RWPE2 (cell line): ENCODE measurements at regions not wholly inside any gene's neighbourhood (a gene's known extent, or its start where the extent isn't known, plus 50 kb on each side); places are given as distances from the start of the nearest gene placed in this dataset.
A peak's percentile ranks its signal among the peaks of the same experiment; 100 is the strongest.

Experiments
- ATAC-seq: fragments of 200-7000 bp; cut with Tn5 transposase; 3 replicates; pipeline ENCODE4 v1.9.1; 2021; ENCODE audit warnings: low read depth
- DNase-seq: peaks from one replicate; pipeline ENCODE4 v3.0.0-alpha.2; 2020; ENCODE audit warnings: low spot score
- H3K27ac ChIP-seq: fragments of 450-650 bp; 2 replicates; pipeline ENCODE4 v1.5.1; 2017; ENCODE audit warnings: mild to moderate bottlenecking; ENCODE audit not compliant: poor library complexity, severe bottlenecking
- H3K27me3 ChIP-seq: fragments of 250-450 bp; sonication (Bioruptor Pico); 2 replicates; pipeline ENCODE4 v1.5.1; 2021; ENCODE audit warnings: mild to moderate bottlenecking, moderate library complexity; ENCODE audit not compliant: insufficient read depth, poor library complexity, severe bottlenecking
- H3K36me3 ChIP-seq: fragments of 250-450 bp; sonication (Bioruptor Pico); 2 replicates; pipeline ENCODE4 v1.5.1; 2020; ENCODE audit warnings: low read depth, mild to moderate bottlenecking, moderate library complexity
- H3K4me1 ChIP-seq: fragments of 250-450 bp; sonication (Bioruptor Pico); 2 replicates; pipeline ENCODE4 v1.5.1; 2021; ENCODE audit warnings: mild to moderate bottlenecking, moderate library complexity; ENCODE audit not compliant: insufficient read depth, poor library complexity, severe bottlenecking
- H3K4me3 ChIP-seq: fragments of 250-450 bp; sonication (Bioruptor Pico); 2 replicates; pipeline ENCODE4 v1.5.1; 2021; ENCODE audit warnings: mild to moderate bottlenecking, moderate library complexity; ENCODE audit not compliant: severe bottlenecking
- H3K9me3 ChIP-seq: fragments of 250-450 bp; sonication (Bioruptor Pico); 2 replicates; pipeline ENCODE4 v1.5.1; 2021; ENCODE audit warnings: mild to moderate bottlenecking, moderate library complexity; ENCODE audit not compliant: severe bottlenecking
- CTCF ChIP-seq: fragments of 450-650 bp; IDR thresholded peaks from one replicate; pipeline ENCODE4 v1.5.1; 2017; ENCODE audit warnings: mild to moderate bottlenecking, moderate library complexity; ENCODE audit not compliant: poor library complexity, severe bottlenecking

DNA sequence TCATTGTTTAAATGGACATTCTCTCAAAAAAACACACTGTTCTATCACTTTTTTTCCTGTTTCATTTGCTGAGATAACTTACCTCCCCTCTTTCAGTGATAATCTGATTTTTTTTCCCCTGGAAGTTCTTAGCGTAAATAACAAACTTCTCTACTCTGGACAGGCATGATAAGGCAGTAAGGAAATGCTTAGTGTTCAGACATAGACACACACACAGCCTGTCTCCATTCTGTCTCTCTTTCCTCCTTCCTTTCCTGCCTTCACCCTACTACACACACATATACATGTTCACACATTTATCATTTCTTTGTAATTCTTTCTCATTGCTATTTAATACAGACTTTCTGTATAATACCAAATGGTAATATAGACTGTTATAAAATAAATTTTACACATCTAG, 470.8 kb upstream of the ROBO1 start:
- H3K27ac ChIP-seq: no peak overlapping the region
- H3K4me3 ChIP-seq: no peak overlapping the region
- DNase-seq (no peak), ATAC-seq (no peak)
- no peak for TF ChIP-seq CTCF
- peaks cover 13% of the 10 kb centered on the region for H3K4me1 ChIP-seq
- H3K36me3 ChIP-seq: no peaks in the 10 kb centered on the region
- no peaks in the 10 kb centered on the region for H3K27me3 ChIP-seq
- H3K9me3 ChIP-seq: no peaks in the 10 kb centered on the region

- TF ChIP-seq CTCF: no peak
- Histone ChIP-seq H3K9me3 (no peaks in the 10 kb centered on the region), H3K36me3 (no peaks in the 10 kb centered on the region), H3K4me1 (peaks cover 18% of the 10 kb centered on the region), H3K27ac (no peak overlapping the region), H3K27me3 (no peaks in the 10 kb centered on the region), H3K4me3 (no peak overlapping the region)
- no peak for DNase-seq
- no peak for ATAC-seq
Measured at GRCh38 chr3:80238152-80238551, 470.4 kb upstream of the ROBO1 start.

- ATAC-seq: no peak
- no peak for DNase-seq
- peak overlapping the region; percentile 83 for H3K27ac ChIP-seq
- H3K4me1 ChIP-seq: peaks cover 33% of the 10 kb centered on the region
- no peaks in the 10 kb centered on the region for H3K9me3 ChIP-seq
- H3K27me3 ChIP-seq: peaks cover 2% of the 10 kb centered on the region
- H3K36me3 ChIP-seq: no peaks in the 10 kb centered on the region
- H3K4me3 ChIP-seq: no peak overlapping the region
- no peak for TF ChIP-seq CTCF
Measured at GRCh38 chr3:80234706-80235105, 466.9 kb upstream of the ROBO1 start.

GRCh38 chr3:80233576-80233975, 465.8 kb upstream of the ROBO1 start:
- Histone ChIP-seq H3K9me3 (no peaks in the 10 kb centered on the region), H3K4me3 (no peak overlapping the region), H3K27ac (peak overlapping the region; percentile 83), H3K36me3 (no peaks in the 10 kb centered on the region), H3K4me1 (peaks cover 33% of the 10 kb centered on the region), H3K27me3 (peaks cover 2% of the 10 kb centered on the region)
- DNase-seq: no peak
- ATAC-seq: peak; percentile 60
- no peak for TF ChIP-seq CTCF

GRCh38 chr3:80232760-80233159, 465.0 kb upstream of the ROBO1 start:
- Histone ChIP-seq H3K27ac (peak overlapping the region; percentile 83), H3K36me3 (no peaks in the 10 kb centered on the region), H3K4me1 (peaks cover 33% of the 10 kb centered on the region), H3K9me3 (no peaks in the 10 kb centered on the region), H3K27me3 (peaks cover 2% of the 10 kb centered on the region), H3K4me3 (no peak overlapping the region)
- ATAC-seq (peak; percentile 98), DNase-seq (peak; percentile 69)
- no peak for TF ChIP-seq CTCF
